SH-SY5Y (cell line): ENCODE measurements at regions not wholly inside any gene's neighbourhood (a gene's known extent, or its start where the extent isn't known, plus 50 kb on each side); places are given as distances from the start of the nearest gene placed in this dataset.

Source experiments
- GATA2 ChIP-seq: IDR thresholded peaks from 2 replicates; pipeline ENCODE4 v1.6.1; 2011; ENCODE audit warnings: mild to moderate bottlenecking, low read depth, low read length
- GATA3 ChIP-seq: IDR thresholded peaks from 2 replicates; pipeline ENCODE4 v1.6.1; 2011; ENCODE audit warnings: low read depth, mild to moderate bottlenecking, low read length, moderate library complexity

DNA sequence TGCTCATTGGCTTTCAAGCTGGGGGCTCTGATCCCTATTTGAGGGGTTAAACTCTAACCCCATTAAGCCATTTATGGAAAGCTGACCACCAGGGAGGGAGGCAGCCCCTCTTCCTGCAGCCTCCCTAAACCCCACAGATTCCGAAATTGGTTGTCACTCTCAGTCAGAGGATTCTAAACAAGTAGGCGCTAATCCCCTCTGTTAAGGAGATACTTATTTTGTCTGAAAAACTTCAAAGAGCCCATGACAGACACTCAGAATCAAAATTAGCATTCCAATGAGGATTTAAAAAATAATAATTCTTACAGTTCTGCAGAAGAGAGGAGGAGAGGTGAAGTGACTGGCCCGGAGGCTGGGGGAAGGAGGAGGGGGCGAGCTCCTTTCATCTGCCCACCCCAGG is 69.7 kb upstream of the LMO1 start:
- TF ChIP-seq GATA3 (no peak), GATA2 (no peak)
